ENCODE measurements at regions not wholly inside any gene's neighbourhood (a gene's known extent, or its start where the extent isn't known, plus 50 kb on each side); places are given as distances from the start of the nearest gene placed in this dataset.

DNA sequence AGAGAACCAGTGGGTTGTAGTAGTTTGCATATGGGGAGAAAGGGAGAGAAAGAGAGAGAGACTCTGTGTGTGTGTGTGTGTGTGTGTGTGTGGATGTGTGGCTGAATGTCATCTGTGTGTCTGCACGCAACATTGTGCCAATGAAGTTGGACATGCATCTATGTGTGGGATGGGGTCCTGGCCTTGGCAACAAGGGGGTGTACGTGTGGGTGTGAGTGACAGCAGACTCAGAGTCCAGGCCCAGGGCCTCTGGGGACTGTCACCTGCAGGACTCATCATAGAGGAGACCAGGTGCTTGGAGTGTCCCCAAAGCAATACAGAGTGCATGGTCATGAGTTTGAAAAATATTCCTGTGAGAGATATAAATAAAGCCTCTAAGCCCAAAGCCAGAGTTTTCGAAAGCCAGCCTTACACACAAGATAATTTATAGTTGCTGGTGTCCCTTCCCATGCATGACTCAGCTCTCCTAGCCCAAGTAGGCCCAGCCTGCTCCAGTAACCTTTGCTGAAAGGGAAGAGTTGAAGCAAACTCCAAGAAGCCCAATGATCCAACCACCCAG is 59.9 kb downstream of the TNP1 start:
- no peak overlapping the region for H3K4me3 ChIP-seq (ENCODE audit: low read depth, low read length)
- DNase-seq (ENCODE audit: low read depth) = no peak
- TF ChIP-seq, protein P1, sequence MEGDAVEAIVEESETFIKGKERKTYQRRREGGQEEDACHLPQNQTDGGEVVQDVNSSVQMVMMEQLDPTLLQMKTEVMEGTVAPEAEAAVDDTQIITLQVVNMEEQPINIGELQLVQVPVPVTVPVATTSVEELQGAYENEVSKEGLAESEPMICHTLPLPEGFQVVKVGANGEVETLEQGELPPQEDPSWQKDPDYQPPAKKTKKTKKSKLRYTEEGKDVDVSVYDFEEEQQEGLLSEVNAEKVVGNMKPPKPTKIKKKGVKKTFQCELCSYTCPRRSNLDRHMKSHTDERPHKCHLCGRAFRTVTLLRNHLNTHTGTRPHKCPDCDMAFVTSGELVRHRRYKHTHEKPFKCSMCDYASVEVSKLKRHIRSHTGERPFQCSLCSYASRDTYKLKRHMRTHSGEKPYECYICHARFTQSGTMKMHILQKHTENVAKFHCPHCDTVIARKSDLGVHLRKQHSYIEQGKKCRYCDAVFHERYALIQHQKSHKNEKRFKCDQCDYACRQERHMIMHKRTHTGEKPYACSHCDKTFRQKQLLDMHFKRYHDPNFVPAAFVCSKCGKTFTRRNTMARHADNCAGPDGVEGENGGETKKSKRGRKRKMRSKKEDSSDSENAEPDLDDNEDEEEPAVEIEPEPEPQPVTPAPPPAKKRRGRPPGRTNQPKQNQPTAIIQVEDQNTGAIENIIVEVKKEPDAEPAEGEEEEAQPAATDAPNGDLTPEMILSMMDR (IDR thresholded peaks at IDR 0.05; ENCODE audit: low read depth, low read length) = no peak
- TF ChIP-seq MYC (IDR thresholded peaks at IDR 0.05; ENCODE audit: low read depth, low read length) (no peak), POLR2A (IDR thresholded peaks at IDR 0.05; ENCODE audit: extremely low read depth, insufficient read length) (no peak)
- TF ChIP-seq, protein P2, sequence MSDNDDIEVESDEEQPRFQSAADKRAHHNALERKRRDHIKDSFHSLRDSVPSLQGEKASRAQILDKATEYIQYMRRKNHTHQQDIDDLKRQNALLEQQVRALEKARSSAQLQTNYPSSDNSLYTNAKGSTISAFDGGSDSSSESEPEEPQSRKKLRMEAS (IDR thresholded peaks at IDR 0.05; ENCODE audit: low read depth, low read length) = no peak

GRCh38 chr2:216796115-216796840 is 63.6 kb downstream of the TNP1 start:
- DNase-seq (ENCODE audit: low read depth) = no peak
- no peak overlapping the region for H3K4me3 ChIP-seq (ENCODE audit: low read depth, low read length)
- TF ChIP-seq, protein P1 (IDR thresholded peaks at IDR 0.05; ENCODE audit: low read depth, low read length) = no peak
- TF ChIP-seq POLR2A (IDR thresholded peaks at IDR 0.05; ENCODE audit: extremely low read depth, insufficient read length) (no peak), MYC (IDR thresholded peaks at IDR 0.05; ENCODE audit: low read depth, low read length) (no peak)
- TF ChIP-seq, protein P2 (IDR thresholded peaks at IDR 0.05; ENCODE audit: low read depth, low read length) = no peak

DNA sequence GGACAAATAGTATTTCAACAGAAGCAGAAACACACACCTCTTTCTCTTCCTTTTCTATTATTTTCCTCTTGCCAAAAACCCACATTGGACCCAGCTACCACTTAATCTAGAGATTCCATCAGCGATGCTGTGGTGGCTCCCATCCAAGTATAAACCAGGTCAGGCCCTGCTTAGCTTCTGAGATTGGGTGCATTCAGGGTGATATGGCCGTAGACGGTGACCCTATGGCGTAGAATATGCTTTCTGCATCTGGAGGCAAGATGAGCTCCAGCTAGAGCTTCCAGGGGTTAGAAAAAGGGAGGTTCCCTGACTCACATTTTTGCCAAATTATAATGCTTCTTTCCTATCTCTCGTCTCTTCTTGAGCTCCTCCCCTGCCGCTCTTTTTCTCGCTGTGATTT is 66.5 kb downstream of the TNP1 start:
- H3K4me3 ChIP-seq (ENCODE audit: low read depth, low read length) = no peak overlapping the region
- DNase-seq (ENCODE audit: low read depth) = no peak
- TF ChIP-seq, protein P2 (IDR thresholded peaks at IDR 0.05; ENCODE audit: low read depth, low read length) = no peak

- no peak for DNase-seq (ENCODE audit: low read depth)
- H3K4me3 ChIP-seq (ENCODE audit: low read depth, low read length) = no peak overlapping the region
- TF ChIP-seq, protein P2 (IDR thresholded peaks at IDR 0.05; ENCODE audit: low read depth, low read length) = no peak
- TF ChIP-seq, protein P1 (IDR thresholded peaks at IDR 0.05; ENCODE audit: low read depth, low read length) = no peak
- TF ChIP-seq MYC (IDR thresholded peaks at IDR 0.05; ENCODE audit: low read depth, low read length) (no peak), POLR2A (IDR thresholded peaks at IDR 0.05; ENCODE audit: extremely low read depth, insufficient read length) (no peak)
These were observed 67.4 kb downstream of the TNP1 start for GRCh38 chr2:216792222-216793021.

GRCh38 chr2:216791303-216791702 is 68.6 kb downstream of the TNP1 start:
- TF ChIP-seq, protein P2 (IDR thresholded peaks at IDR 0.05; ENCODE audit: low read depth, low read length) = no peak
- TF ChIP-seq, protein P1 (IDR thresholded peaks at IDR 0.05; ENCODE audit: low read depth, low read length) = no peak
- TF ChIP-seq POLR2A (IDR thresholded peaks at IDR 0.05; ENCODE audit: extremely low read depth, insufficient read length) (no peak), MYC (IDR thresholded peaks at IDR 0.05; ENCODE audit: low read depth, low read length) (no peak)
- DNase-seq (ENCODE audit: low read depth) = no peak
- H3K4me3 ChIP-seq (ENCODE audit: low read depth, low read length) = no peak overlapping the region

- DNase-seq (ENCODE audit: low read depth) = no peak
- TF ChIP-seq, protein P1 (IDR thresholded peaks at IDR 0.05; ENCODE audit: low read depth, low read length) = no peak
- TF ChIP-seq, protein P2 (IDR thresholded peaks at IDR 0.05; ENCODE audit: low read depth, low read length) = no peak
- TF ChIP-seq MYC (IDR thresholded peaks at IDR 0.05; ENCODE audit: low read depth, low read length) (no peak), POLR2A (IDR thresholded peaks at IDR 0.05; ENCODE audit: extremely low read depth, insufficient read length) (no peak)
These were observed 70.8 kb downstream of the TNP1 start for GRCh38 chr2:216789081-216789480.

More at GRCh38 chr2:216789081-216789480, 70.8 kb downstream of the TNP1 start:
- no peak overlapping the region for H3K4me3 ChIP-seq (ENCODE audit: low read depth, low read length)
